ENCODE measurements at regions not wholly inside any gene's neighbourhood (a gene's known extent, or its start where the extent isn't known, plus 50 kb on each side); places are given as distances from the start of the nearest gene placed in this dataset.

DNA sequence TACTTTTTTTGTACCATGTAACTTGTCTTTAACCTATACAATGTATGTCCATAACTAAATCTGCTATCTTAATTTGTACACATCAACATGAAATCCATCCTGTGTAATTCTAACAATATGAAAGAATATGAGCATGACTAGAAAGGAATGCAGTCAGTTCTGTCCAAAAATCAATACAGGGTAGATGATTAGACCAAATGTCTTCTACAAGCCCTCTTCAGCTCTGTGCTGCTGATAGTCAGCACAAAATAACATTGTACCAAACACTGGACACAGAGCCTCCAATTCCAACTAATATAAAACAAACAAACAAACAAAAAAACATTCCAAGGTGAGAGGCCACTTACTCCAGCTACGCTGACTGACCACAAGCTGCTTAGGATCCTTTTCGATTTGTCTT lies 301.4 kb upstream of the IRAK1BP1 start:
- no peaks in the 10 kb centered on the region for H3K9me2 ChIP-seq

More for the DNA sequence above, 301.4 kb upstream of the IRAK1BP1 start:
- ChIA-PET POLR2A (no interaction called here), CTCF (interaction anchor here (1.0 to 1.2 kb wide), 2 partner anchors 48 to 52 kb away, joined by 3 to 4 read pairs; no protein-coding TSS in a partner anchor)
- no peak overlapping the region for H2AFZ ChIP-seq (ENCODE audit: low read depth)
- H3K9me3 ChIP-seq = no peaks in the 10 kb centered on the region; the same call in 1 of the 2 replicates
- 57% methylated on average over 2 of the region's 2 CpGs for WGBS (ENCODE audit: low lambda C conversion rate)
- no peaks in the 10 kb centered on the region for H3K27me3 ChIP-seq (ENCODE audit: insufficient read depth)
- DNase-seq = no peak
- no peaks in the 10 kb centered on the region for H4K20me1 ChIP-seq (ENCODE audit: insufficient read depth)
- TF ChIP-seq SMC3 (IDR thresholded peaks at IDR 0.05; ENCODE audit: low read depth, low read length) (no peak), GATA2 (CRISPR knock-in tag; IDR thresholded peaks at IDR 0.05) (no peak), MEF2A (IDR thresholded peaks at IDR 0.05; ENCODE audit: borderline replicate concordance, low read depth) (no peak), NFIC (IDR thresholded peaks at IDR 0.05; ENCODE audit: borderline replicate concordance) (no peak), POLR2AphosphoS5 (IDR thresholded peaks at IDR 0.05; ENCODE audit: low read depth, low read length) (no peak), GABPA (IDR thresholded peaks at IDR 0.05; ENCODE audit: low read depth) (no peak), FOSL2 (IDR thresholded peaks at IDR 0.05; ENCODE audit: borderline replicate concordance, low read depth) (no peak), ZBTB33 (IDR thresholded peaks at IDR 0.05; ENCODE audit: borderline replicate concordance, low read depth) (no peak), TAF1 (IDR thresholded peaks at IDR 0.05; ENCODE audit: borderline replicate concordance, low read depth, low read length) (no peak), FOXJ3 (CRISPR knock-in tag; IDR thresholded peaks at IDR 0.05) (no peak), NRF1 (IDR thresholded peaks at IDR 0.05; ENCODE audit: low read depth, low read length) (no peak), RAD21 (IDR thresholded peaks at IDR 0.05; ENCODE audit: low read length) (no peak), FOXM1 (IDR thresholded peaks at IDR 0.05; ENCODE audit: low read depth) (no peak), EZH2phosphoT487 (IDR thresholded peaks at IDR 0.05; ENCODE audit: borderline replicate concordance, low read depth) (no peak), TEAD4 (IDR thresholded peaks at IDR 0.05; ENCODE audit: borderline replicate concordance, insufficient read depth) (no peak), USF2 (IDR thresholded peaks at IDR 0.05; ENCODE audit: borderline replicate concordance, low read depth, low read length) (no peak), CHD2 (IDR thresholded peaks at IDR 0.05; ENCODE audit: low read length, partially characterized antibody) (no peak)
- TF ChIP-seq, protein P1, sequence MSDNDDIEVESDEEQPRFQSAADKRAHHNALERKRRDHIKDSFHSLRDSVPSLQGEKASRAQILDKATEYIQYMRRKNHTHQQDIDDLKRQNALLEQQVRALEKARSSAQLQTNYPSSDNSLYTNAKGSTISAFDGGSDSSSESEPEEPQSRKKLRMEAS (IDR thresholded peaks at IDR 0.05; ENCODE audit: low read depth) = no peak
- TF ChIP-seq, protein P2, sequence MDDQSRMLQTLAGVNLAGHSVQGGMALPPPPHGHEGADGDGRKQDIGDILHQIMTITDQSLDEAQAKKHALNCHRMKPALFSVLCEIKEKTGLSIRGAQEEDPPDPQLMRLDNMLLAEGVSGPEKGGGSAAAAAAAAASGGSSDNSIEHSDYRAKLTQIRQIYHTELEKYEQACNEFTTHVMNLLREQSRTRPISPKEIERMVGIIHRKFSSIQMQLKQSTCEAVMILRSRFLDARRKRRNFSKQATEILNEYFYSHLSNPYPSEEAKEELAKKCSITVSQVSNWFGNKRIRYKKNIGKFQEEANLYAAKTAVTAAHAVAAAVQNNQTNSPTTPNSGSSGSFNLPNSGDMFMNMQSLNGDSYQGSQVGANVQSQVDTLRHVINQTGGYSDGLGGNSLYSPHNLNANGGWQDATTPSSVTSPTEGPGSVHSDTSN (IDR thresholded peaks at IDR 0.05) = no peak
- TF ChIP-seq, protein P3, sequence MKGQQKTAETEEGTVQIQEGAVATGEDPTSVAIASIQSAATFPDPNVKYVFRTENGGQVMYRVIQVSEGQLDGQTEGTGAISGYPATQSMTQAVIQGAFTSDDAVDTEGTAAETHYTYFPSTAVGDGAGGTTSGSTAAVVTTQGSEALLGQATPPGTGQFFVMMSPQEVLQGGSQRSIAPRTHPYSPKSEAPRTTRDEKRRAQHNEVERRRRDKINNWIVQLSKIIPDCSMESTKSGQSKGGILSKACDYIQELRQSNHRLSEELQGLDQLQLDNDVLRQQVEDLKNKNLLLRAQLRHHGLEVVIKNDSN (IDR thresholded peaks at IDR 0.05; ENCODE audit: borderline replicate concordance, low read depth) = no peak
- no peak overlapping the region for H3K4me3 ChIP-seq (ENCODE audit: low read depth in 2 of 2, low read length in 1 of 2)
- no peak overlapping the region for H3K9ac ChIP-seq
- H3K79me2 ChIP-seq (ENCODE audit: insufficient read depth) = no peaks in the 10 kb centered on the region
- H3K36me3 ChIP-seq (replicated peaks in 1 of 2; ENCODE audit: control insufficient read depth in 1 of 2, insufficient read depth in 2 of 2, low read length in 1 of 2) = peaks cover 0 to 6% of the 10 kb centered on the region in 2 experiments
- no peaks in the 10 kb centered on the region for H3F3A ChIP-seq (replicated peaks; ENCODE audit: insufficient read depth)
- H3K4me2 ChIP-seq = no peak overlapping the region
- peaks cover 0 to 3% of the 10 kb centered on the region in 2 experiments; a peak in 1 of 4 replicates for H3K4me1 ChIP-seq (ENCODE audit: control insufficient read depth in 1 of 2, insufficient read depth in 2 of 2, low read depth in 1 of 2, low read length in 1 of 2)
- no peak overlapping the region for H3K27ac ChIP-seq (ENCODE audit: low read depth in 2 of 2, low read length in 1 of 2)
